HG02610 (cell line): ENCODE measurements at regions not wholly inside any gene's neighbourhood (a gene's known extent, or its start where the extent isn't known, plus 50 kb on each side); places are given as distances from the start of the nearest gene placed in this dataset.
"Not testable (repeated sequence)": the region's sequence is repeated elsewhere in the genome, so short reads cannot be mapped to it uniquely, and the experiment has no call there.

Experiments
- ATAC-seq: cut with Tn5 transposase; IDR thresholded peaks from one replicate; pipeline ENCODE4 v1.9.1; 2021; ENCODE audit warnings: mild to moderate bottlenecking, moderate library complexity; ENCODE audit not compliant: unreplicated experiment

DNA sequence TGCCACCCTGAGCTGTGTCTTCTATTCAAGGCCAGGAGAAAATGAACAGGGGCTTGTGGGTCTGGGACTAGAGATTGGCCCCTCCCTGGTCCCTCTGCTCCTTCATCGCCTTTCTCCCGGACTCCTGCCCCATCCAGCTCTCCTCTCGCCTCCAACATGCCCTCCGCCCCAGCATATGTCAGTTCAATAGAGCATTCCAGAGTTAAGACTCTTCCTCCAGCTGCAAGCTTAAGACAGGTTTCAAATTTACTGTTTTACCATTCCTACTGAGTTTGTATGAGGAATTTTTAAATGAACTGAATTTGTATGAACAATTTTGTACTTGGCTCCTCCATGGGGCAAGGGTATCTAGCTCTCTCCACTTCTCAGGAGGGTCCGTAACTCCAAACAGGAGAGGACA, 195.6 kb downstream of the TBC1D2B start:
- ATAC-seq = no peak

DNA sequence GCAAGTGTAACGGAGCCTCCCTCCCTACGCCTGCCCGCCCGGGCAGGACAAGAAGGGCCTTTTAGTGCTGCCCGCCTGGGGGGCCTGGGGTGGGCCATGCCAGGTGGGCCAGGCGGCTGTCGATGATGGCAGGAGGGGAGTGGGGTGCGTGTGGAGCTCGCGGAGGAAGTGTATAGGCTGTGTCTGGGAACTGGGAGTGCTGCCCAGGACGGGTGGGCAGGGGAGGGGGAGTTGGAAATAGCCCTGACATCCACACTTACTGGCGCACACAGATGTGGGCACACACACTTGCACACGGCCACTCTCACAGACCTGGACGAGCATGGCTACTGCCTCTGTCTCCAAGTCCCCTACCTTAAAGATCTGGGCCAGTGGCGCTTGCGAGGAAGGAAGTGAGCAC, 196.0 kb downstream of the TBC1D2B start:
- ATAC-seq = not testable (repeated sequence)

GRCh38 chr15:77879466-77879865, 198.0 kb downstream of the TBC1D2B start:
- not testable (repeated sequence) for ATAC-seq

DNA sequence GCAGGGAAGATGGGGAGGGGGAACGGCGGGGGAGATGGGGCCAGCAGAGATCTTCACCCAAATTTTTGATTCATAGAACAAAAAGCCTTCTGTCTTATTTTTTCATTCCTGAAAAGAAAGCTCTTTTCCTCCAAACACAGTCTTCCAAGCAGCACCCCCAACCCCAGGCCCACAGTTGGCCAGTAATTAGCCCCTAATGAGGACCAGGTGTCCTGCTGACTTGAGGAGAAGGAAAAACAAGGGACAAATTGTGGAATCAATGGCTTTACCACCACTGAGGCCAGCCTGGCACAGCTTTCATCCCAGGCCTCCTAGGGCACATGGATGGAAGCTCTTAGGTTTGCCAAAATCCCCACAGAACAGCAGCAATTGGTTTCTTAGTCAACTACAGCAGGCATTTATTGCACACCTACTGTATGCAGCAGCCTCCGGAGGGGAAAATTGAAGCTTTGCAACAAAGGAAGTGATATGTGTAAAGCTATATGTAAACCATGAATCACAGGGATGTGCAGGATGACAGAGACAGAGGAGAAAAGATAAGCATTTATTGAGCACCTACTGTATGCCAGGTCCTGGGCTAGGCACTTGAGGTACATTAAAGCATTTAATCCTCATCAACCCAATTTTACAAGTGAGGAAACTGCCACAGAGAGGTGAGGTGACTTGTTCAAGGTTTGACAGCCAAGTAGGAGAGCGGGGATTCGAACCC, 199.5 kb downstream of the TBC1D2B start:
- no peak for ATAC-seq

DNA sequence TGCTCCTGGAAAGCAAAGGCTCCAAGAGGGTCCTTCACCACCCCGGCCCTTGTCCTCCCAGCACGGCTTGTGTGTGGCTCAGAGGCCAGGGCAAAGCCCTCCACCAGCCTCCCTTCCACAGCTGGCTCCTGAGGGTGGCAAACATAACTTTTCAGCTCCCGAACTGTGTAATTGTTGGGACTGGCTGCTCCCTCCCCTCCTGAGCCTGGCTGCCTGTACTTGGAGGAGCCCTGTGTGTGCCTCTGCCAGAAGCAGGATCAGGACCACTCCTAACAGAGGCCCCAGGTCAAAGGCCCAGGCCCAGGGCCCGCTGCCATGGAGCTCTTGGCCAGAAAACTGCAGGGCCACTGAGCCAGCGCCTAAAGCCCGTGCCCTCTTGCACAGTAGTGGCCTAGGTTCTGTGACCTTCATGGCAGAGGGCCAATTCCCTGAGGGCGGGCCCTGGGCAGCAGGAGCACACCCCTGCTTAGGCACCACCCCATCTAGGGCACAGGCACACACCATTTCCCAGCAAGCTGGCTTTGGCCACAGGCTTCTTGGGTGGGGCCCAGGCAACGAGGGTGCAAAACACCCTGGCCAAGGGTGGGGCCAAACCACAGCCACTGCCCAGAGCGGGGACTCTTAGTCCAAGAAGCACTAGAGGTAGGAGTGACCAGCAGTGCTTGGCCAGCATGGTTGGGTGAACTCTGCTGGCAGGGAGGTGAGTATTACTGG, 201.2 kb downstream of the TBC1D2B start:
- not testable (repeated sequence) for ATAC-seq

DNA sequence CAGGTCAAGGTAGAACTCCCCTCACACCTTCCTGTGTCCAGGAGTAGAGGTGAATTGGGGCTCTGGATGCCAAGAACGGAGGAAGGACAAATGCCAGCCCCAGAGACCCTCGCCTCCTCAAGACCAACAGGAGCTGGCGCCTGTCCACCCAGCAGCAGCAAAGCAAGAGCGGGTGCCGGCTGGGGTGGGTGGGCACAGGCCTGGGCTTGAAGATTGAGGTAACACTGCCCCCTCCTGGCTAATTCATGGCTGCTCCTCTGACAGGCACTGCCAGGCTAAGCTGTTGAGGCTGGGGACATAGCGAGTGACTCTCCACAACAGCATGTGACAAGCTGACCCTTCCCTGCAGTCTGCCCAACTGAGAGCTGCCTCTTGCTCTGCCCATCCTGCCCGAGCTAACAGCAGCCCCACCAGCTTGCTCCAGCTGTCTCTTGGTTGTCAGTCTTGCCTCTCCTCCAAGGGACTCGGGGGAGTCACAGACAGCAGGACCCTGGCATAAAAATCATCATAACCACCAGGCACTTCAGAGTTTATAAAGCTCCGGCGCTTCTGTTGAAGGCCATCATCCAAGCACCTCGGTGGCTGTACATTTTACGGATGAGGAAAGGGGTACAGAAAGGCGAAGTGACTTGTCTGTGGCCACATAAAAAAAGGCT, 202.3 kb downstream of the TBC1D2B start:
- not testable (repeated sequence) for ATAC-seq

- no peak for ATAC-seq
These were observed 203.4 kb downstream of the TBC1D2B start for GRCh38 chr15:77874063-77874462.

- ATAC-seq = not testable (repeated sequence)
These were observed 204.7 kb downstream of the TBC1D2B start for GRCh38 chr15:77872521-77873425.

DNA sequence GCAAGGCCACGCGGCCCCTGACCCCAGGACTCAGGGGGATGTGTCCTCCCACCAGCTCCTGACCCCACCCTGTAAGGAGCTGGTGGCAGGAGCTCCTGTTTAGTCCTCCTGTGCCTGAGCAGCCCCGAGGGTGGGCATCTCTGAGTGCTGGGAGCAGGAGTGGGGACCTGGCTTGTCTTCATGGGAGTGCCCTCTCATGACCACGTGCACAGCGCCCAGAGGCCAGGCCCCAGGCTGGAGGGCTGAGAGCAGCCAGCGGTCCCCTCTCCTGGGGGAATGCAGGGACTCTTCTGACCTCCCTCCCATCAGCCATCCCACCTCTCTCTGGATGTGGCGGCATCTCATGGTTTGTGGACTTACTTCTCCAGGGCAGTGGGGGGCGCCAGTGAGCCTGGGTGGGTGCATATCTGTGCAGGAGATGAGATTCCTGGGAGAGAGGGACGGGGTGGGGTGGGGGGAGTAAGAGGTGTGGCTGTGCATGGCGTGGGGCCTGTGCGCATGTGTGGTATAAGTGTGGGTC, 205.6 kb downstream of the TBC1D2B start:
- ATAC-seq = no peak

DNA sequence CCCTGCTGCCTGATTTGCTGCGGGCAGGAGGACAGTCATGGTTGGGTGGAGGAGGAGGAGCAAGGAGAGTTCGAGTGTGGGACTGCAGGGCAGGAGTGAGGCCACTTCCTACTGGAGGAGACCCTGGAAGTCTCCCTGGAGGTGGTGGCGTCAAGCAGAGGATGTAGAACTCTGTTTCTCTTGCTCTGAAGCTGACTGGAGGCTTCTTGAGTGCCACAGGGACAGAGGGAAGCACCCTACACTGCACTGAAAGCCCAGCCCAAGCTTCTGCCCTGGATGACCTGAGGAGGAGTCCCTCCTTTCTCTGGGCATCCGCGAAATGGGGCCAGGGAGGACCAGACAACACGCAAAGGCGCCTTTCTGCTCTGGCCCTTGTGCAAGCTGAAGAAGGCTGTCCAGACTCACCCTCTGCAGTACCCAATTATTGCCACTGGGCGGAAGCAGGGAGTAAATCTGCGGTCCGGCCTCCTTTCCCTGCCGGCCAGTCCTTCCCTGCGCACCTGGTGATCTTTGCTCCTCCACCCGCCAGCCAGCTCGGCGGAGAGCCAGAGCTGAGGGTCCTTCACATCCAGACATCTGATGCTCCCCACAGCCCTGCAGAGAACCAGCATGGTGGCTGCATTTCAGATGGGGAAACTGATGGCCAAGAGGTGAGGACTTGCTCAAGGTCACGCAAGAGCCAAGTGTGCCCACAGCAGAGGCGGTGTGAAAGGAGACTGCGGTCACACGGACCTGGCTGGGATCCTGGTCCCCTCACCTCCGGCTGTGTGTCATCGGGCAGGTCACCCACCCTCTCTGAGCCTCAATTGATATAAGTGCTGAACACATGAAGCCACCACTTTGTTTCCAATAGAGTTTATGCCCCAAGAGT, 207.1 kb downstream of the TBC1D2B start:
- no peak for ATAC-seq

DNA sequence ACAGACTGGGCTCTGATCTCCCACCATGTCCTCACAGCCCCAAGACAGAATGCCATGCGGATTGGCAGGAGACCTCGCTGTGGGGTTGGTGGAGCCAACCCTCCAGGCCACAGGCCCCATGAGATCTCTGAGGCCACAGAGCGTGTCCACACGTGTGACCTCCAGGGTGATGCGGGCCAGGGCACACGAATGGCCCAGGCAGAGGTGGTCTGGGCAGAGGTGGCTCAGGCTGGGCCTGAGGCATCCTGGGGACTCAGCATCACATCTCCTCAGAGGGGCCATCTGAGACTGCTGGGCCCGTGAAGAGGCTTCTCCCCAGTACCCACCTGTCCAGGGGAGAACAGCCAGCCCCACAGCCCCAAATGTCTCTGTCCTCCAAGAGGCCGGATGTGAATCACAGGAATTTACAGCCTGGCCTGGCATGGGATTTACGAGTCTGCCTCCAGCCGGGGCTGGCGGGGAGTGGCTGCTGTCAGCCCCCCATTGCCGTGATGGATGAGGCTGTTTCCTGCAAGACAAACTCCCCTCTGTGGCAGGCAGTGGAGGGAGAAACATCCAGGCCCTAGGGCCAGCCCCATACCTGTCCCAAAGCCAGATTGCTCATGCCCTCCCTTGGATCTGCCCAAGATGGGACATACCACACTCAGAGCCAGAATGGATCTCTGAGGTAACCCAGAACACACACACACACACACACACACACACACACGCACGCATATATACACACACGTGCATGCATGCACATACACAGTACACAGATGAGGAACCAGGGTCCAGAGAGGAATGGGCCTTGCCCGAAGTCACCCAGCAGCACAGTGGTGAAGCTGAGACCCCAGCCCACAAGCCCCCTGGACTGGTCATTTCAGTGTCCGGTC, 208.3 kb downstream of the TBC1D2B start:
- ATAC-seq = no peak

DNA sequence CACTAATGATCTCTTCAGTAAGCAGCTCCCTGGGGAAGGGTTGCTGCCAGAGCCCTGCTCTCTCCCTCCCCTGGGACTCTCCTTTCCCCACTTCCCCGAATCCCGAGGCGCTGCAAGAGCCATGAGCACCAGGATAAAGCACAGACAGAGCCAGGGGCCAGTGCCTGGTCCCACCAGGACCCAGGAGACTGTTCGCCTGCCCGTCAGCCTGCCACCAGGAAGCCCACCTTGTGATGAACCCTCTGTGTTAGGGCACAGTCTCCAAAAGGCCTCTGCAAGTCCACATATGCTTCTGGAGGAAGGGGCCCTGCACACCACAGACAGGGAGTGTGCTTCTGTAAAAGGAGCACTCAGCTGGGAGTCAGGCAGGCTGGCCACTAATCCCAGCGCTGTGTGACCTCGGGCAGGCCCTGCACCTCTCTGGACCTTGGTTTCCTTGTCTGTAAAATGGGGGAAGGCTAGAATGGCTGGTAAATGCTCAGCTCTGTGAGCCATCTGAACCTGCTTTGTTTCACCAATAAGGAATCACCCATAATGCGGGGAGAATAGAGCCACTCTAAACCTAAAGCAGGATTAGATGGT, 209.4 kb downstream of the TBC1D2B start:
- ATAC-seq = not testable (repeated sequence)

- ATAC-seq = no peak
These were observed 210.1 kb downstream of the TBC1D2B start for GRCh38 chr15:77867266-77868047.

- no peak for ATAC-seq
These were observed 210.8 kb downstream of the TBC1D2B start for GRCh38 chr15:77866596-77867125.

- no peak for ATAC-seq
These were observed 211.3 kb downstream of the TBC1D2B start for GRCh38 chr15:77866186-77866585.

DNA sequence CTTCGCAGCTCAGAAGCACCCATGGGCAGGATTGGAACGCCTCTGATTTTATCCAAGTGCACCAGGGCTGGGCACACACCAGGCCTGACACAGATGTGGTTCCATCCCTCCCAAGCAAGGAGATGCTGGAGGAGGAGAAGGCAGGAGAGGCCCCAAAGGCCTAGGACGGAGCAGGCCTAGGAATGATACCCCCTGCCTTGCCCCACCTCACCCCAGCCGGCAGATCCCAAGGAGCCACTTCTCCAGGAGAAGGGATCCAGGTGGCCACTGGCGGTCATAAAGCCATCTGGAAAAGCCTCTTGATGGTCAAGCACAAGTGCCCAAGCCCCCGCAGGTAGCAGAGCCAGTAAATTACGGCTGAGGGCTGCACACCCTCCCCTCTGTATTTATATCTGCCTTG, 211.8 kb downstream of the TBC1D2B start:
- ATAC-seq = no peak

GRCh38 chr15:77865106-77865610, 212.4 kb downstream of the TBC1D2B start:
- ATAC-seq = no peak
